GM21390 (cell line): ENCODE measurements at regions not wholly inside any gene's neighbourhood (a gene's known extent, or its start where the extent isn't known, plus 50 kb on each side); places are given as distances from the start of the nearest gene placed in this dataset.

Experiments used
- ATAC-seq: cut with Tn5 transposase; IDR thresholded peaks from one replicate; pipeline ENCODE4 v1.9.1; 2021; ENCODE audit not compliant: unreplicated experiment

DNA sequence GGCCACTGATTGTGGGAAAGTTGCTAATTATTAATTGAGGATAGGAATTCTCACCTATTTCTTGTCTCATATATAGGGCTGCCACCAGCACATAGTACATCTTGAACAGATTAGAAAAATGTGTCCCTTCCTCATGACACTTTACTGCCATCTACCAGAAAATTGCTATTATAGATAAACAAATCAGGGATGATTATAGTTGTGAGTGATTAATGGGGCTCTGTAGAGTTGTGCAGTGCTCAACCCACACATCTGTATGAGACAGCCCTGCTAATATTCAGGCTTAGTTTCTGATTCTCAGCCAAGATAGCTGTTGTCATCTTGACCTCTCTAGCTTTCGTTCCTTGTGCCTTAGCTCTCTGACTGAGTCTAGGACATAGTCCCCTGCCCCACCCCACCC, 373.3 kb downstream of the TLE4 start:
- ATAC-seq: no peak

DNA sequence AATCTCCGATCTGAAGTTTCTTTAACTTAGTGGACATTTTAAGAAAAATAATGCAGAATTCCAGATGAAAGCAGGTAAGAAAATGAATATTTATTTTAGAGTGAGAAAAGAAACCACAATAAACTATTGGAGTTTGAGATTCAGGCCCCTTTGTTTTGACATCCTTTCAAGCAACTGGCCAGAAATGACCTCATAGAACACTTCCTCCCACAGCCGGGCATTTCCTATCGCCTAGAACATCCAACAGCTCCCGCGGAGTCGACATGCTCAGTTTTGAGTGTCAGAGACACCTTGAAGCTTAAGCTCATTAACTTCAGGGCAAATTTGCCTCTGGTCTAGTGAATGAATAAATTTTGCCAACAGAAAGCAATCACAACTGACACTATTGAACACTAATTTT, 369.2 kb downstream of the TLE4 start:
- no peak for ATAC-seq

DNA sequence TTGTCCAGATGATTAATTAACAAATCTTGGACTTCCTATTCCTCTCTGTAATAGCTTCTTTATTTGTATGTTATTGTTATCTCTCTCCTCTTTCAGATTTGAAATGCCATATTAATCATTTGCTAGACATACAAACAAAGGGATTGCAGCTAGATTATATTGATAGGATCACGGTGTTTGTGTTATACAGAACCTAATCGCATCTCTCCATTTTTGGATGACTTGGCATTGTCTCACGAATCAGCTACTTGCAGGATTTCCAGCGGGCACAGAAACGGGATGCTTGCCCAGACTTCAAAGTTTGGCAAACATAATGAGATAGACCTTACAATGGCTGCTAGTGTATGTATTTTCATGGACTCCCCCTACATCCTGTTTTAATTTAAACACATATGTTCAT, 368.1 kb downstream of the TLE4 start:
- no peak for ATAC-seq

DNA sequence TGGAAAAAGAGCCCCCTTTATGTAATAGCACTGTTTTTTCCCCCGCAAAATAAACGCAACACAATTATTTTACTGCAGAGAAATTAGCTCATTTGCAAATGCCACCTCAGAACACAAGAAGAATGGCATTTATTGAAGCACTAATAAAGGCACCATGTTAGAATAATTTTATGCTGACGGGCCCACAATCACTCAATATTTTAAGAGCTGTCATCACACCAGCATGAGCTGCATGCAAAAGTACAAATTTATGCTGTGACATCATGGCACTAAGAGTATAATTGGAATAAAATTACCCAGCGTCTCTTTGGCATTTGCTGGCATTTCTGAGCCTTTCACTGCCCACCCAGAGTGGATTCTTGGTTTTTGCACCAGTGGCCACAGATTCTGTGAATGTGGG, 364.6 kb downstream of the TLE4 start:
- no peak for ATAC-seq

DNA sequence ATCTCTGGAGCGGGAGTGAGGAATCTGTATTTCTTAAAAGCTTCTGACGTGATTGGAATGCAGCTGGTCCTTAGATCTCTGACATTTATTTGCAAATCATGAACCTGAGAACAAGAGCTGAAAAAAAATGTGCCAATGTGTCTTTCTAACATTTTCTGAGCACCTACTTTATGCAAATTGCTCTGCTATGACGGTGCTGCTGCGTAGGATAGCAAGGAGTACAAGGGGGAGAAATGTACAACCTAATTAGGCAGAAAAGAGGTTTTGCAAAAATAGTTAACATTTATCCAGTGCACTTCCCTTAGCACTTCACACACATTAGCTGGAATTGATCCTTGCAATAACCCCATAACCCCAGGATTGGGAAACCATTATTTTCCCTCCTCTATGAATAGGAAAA, 357.5 kb downstream of the TLE4 start:
- no peak for ATAC-seq

DNA sequence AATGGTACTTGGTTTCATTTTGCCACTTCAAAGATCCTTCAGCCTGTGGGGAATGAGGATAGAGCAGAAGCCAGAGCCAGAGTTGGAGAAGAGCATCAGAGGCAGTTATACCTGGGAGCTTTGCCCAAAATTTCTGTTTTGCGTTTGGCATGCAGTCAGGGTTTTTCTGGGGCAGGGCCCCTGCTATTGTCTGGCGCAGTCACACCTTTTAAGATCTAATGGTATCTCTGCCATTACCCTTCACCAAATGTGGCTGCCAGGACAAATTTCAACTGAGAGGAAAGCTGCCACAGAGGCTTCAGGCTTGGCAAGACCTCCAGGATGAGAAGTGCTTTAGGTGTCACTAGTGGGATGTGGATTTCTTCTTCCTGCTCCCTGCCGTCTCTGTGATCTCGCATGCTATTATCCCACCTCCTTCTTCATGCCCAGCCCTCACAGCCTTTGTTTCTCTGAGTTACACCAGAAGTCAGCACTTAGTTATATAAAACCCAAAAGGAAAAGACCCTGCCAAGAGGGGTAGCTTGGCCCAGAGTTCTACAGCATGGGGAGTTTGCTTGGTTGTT, 357.0 kb downstream of the TLE4 start:
- no peak for ATAC-seq

DNA sequence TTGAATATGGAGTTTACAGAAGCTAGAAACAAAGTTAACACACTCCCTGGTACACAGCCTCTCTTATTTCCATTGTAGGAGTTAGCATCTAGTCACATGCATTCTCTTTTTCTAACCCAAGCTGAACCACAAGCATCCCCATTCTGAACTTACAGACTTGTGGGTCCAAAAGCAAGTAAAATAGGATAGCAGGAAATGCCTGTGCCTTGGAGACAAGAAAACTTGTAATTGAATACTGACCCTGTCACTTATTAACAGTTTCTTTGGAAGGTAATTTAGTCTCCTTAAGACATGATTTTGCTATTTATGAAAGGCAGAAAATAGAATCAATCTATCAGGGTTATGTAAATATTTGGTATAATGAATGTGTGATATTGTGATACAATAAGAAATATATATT, 353.6 kb downstream of the TLE4 start:
- no peak for ATAC-seq

DNA sequence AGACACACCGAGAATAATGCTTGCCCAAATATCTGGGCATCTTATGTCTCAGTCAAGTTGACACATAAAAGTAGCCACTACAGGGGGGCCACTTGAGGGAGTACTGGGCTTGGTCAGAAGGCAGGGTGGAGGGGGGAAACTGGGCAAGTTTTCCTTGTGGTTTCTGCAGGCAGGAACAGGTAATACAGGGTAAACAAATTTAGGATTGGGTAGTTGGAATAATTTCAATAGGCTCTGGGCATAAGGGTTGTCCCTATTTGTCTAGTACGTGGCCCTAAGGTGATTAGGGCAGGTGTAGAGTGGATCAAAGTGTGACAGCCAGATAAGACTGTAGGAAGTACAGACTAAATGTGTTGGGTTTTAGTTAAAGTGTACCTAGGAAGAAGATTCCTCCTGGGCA, 353.1 kb downstream of the TLE4 start:
- ATAC-seq: no peak

DNA sequence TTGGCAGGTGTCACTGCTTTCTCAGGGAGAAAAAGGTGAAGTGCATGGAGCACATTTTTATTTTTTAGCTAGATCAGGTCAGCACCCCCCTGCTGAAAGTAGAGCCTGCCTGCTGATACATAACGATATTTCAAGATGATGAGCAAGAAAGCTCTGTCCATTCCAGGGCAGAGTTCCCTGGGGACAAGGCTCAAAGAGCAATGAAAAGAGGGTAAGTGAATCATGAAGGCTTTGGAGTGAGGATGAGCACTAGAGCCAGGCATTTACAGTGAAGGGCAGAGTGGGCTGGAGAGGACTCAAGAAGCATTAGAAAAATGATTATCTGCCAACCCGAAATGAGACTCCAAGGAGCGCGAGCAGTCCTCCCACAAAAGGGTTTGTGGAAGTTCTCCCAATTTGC, 345.7 kb downstream of the TLE4 start:
- ATAC-seq: no peak

DNA sequence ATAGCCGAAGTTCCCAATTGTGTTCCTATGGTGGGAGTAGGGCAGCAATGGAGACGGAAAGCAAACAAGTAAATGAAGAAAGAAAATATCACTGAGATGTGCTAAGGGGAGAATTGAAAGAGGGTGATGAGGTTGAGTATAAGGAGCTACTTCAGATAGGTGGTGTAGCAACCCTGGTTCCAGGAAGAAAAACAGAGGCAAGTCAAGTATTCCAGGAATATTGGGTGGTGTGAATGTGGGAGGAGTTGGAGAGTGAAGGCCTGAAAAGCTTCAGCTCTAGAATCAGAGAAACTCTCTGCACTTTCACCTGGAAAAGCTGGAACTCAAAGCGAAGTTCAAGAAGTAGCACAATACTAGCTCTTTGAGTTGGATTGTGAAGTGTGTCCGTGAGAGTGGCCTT, 342.1 kb downstream of the TLE4 start:
- ATAC-seq: no peak

DNA sequence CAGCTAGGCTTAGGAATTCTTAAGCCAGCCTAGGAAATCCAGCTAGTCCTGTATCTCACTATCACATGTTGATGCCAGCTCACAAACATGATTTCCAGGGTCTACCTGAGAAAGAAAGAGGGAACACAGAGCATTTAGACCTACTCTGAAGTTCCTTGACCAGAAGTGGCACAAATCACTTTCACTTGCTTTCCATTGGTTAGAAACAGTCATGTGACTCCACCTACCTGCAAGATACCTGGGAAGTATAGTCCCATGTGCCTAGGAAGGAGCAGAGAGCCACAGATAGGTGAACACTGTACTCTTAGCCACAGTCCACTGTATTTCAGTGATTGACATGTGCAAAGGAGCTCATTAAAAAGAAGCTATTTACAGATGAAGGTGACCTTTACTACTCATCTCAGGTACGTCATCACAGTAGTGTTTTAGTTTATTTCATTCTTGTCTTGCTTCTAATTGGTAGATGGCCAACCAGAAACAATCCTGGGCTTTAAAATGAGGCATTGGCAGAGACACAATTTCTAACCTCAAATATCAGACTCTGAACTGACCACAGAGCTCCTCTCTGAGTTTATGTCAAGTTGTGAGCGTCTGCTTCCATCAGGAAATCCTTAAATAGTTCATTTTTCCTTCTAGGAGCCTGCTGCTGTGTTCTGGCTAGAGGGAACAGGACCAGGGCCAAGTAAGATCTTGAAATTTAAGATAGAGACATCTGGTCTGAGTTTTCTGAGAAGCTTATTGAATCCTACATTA, 340.7 kb downstream of the TLE4 start:
- no peak for ATAC-seq

DNA sequence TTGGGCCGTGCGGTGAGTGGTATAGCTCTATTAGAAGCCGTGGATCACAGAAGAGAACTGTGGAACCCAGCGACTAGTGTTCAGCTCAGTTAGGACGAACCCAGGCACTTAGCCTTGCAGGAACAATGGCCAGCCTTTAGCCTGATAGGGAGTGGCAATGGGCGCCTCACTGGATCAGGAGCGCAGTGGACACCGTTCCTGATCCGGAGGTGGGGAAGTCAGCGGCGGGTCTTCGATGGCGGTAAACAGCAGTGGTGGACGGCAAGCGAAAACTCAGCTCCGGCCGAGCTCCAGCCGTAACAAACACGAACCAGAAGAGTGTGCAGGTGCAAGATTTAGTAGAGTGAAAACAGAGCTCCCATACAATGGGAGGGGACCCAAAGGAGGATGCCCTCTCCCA, 340.0 kb downstream of the TLE4 start:
- ATAC-seq: no peak

DNA sequence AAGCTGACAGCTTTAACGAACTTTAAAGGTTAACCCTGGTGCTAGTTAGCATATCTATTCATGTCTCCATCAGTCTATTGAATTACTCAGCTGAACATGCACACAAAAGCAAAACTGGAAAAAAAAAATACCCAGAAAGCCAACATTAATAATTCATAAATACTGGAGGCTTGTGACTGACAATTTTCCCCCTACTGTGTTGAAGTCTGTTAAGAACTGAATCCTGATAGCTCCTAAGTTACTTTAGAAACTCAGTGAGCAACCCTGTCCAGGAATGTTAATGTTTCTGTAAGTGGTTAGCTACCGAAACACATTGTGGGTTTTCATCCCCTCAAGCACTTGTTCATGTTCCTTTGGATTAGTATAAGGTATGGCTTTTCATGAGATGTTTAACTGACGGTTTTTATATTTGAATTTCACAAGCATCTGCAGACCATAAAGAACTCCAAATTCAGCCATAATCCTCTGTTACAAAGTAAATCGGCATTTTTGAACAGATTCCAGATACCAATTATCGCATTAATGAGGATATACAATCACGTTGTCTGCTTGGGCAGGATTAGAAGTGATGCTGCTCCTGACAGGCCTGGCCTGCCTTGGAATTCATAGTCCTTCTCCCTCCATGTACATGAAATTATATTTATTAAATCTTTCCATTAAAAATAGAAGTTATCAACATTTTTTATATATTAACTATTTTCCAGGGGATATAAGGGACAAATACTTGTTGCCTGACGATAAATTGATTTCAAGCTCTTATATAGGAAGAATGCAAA, 331.2 kb downstream of the TLE4 start:
- no peak for ATAC-seq

DNA sequence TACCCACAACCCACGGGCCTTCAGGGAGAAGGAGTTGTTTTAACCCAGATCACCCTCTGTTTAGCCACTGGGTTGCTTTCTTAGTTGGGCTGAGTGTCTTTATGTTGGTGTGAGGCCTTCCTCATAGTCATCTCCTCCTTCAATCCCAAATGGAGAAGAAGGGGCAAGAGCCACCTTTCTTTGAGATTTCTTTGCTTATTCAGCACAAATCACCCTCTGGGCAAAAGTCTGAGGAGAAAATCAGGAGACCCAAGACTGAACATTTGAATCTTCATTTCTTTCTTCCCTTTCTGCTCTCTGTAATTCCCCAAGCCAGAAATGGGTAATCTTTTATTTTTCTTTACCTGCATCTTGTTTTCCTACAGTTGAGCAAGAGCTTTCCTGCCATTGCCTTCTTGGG, 329.0 kb downstream of the TLE4 start:
- no peak for ATAC-seq

DNA sequence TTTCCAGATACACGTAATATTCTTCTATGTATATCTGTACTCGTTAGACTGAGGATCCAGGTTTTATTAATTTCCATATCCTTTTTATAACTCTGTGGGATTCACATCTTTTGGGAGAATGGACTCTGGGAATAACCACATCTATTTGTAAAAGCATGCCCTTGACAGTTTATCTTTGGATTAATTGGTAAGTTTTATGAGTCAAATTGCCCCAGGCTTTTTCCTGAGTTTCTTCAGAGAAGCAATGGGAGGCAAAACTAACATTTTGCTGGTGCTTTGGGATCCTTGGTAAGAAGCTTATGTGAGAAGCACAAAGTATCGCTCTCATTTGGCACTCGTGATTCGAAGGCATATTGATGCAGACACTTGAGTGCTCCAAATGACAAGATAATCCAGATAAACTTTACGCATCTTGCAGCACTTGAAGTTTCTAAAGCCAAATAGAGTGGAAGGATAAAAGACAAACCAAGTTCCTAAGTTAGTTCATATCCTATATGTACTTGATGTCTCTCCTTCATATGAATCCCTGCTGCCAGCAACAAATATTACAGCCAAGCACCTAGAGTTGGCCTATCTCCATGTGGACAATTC, 324.7 kb downstream of the TLE4 start:
- no peak for ATAC-seq

DNA sequence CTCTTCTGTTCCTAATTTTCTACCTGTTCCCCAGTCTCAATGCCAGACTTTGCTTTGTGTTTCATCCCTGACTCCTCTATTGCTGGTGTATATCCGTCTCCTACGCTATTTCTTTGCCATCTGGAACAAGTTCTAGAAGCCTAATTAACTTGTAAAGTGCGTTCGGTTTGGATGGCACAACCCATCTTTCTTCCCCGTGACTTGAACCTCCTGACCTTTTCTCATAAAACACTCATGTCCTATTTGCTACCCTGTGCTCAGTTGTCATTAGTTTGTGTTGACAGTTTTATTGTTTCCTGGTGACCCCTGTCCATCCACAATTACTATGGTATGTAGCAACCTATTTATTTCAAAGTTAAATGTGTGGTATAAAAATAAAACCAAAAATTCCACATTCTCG, 323.5 kb downstream of the TLE4 start:
- ATAC-seq: no peak

DNA sequence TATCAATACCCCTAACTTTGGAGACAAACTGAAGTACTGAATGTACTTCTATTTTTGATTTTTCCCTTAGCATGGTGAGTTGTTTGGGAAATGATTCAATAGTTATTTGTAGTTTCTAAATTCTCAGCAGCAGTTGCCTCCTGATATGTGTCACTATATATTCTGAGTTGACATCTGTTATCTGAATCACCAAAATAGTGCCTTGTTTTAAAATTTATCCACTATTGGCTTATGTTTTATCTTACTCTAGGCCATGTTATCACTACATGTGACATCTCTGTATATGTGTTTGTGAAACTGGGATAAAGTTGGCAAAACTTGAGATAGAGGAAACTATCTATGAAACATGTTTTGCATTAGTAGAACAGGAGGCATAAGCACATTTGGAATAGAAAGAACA, 317.6 kb downstream of the TLE4 start:
- ATAC-seq: no peak

DNA sequence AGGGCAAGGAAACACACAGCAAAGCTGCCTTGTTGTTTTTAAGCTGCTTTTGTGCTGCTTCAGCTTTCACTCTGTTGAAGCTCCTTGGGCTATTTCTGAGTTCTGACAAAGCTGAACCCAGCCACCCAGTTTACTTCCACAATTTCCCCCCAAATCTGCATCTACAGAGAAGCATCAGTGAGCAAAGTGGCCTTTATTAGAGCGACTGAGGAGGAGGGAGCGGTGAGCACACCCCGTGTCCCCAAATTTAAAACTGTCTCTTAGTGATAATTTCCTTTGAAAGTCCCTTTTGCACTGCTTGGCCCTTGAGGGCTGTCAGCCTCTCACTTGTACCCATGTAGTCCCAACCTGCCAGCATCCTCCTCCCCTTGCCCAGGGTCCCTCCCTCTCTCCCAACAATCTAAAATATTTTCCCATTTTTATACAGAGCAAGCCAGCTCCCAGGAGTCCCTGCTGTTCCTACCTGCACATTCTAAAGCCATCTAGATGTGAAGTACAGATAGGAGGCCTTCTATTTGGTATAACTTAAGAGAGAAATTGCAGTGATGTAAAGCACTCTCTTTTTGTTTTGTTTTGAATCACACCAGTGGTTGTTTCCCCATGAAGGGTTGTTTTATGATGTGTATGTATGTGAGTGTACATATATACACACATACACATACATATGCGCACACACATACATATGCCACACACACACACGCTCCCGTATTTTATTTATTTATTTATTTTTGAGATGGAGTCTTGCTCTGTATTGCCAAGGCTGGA, 313.5 kb downstream of the TLE4 start:
- ATAC-seq: no peak

DNA sequence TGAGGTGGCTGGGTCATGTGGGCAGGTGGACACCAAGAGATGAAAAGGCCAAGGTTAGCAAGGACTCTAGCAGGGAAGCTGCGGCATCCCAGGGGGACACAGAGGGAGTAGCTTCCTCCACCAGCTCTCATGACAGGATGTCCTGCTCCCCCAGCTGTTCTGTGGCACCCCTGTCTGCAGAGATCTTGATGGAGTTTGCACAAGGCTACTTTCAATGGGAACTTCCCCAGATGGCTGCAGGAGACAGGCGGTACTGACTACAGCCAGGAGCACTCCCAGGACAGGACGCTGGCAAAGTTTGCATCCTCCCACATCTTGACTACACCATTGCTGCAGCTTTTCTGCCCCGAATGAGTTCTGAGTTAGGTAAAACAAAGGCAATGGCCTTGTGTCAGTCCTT, 312.8 kb downstream of the TLE4 start:
- ATAC-seq: no peak

DNA sequence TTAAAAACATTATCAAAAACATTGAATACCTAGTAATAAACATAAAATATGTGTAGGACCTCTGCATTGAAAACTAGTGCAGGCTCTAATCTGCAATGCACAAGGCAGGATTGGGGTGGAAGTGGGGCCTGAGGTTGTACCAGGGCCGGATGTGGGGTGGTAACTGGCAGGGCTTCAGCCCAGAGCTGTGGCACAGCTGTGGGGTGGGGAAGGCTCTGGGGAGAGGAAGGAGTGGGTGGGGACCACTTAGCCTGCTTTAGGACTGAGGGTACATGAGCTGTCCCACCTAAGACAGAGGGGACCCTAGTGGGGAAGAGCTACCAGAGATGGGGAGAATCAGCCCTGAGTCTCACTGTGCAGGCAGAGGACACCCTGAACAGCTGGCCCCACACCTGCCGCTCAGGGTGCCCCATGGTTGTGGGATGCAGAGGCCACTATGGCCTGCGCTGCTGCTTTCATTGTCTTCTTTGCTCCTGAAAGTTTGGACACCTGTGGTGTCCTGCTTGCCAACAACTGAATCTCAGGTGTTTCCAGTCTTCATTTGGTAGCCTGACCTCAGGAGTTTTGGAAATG, 311.4 kb downstream of the TLE4 start:
- ATAC-seq: peak; percentile 47

DNA sequence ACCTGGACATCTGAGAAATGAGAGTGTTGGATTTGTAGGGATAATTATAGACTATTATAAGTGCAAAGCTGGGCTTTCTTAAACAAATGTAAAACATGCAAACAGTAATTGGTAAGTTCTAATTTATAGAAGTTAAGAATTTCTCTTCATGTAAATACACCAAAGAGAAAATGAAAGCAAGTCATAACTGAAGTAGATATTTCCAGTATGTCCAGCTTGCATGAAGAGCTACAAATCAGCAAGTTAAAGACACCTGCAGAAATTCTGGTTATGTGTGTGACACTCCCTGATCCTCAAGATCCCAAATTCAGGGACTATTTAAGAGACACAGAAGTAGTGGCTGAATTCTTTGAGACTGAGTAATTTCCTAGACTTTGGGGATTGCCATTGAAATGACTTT, 308.9 kb downstream of the TLE4 start:
- peak; percentile 62 for ATAC-seq
